Astrocyte (in vitro differentiated cells and primary cell): ENCODE measurements at regions not wholly inside any gene's neighbourhood (a gene's known extent, or its start where the extent isn't known, plus 50 kb on each side); places are given as distances from the start of the nearest gene placed in this dataset.

Experiments used
- CTCF ChIP-seq: IDR thresholded peaks from 2 replicates; pipeline ENCODE4 v1.5.1; 2011; ENCODE audit warnings: low read depth, mild to moderate bottlenecking, inconsistent platforms, low read length, moderate library complexity; ENCODE audit not compliant: insufficient read depth
- EZH2 ChIP-seq: IDR thresholded peaks from 2 replicates; pipeline ENCODE4 v1.6.1; 2012; ENCODE audit warnings: mild to moderate bottlenecking, low read length, inconsistent platforms; ENCODE audit not compliant: insufficient read depth

GRCh38 chr5:126315341-126315740 lies 107.9 kb upstream of the GRAMD2B start:
- TF ChIP-seq CTCF (no peak), EZH2 (no peak)
